ENCODE measurements at regions not wholly inside any gene's neighbourhood (a gene's known extent, or its start where the extent isn't known, plus 50 kb on each side); places are given as distances from the start of the nearest gene placed in this dataset.
"Not testable (repeated sequence)": the region's sequence is repeated elsewhere in the genome, so short reads cannot be mapped to it uniquely, and the experiment has no call there.

GRCh38 chr7:47188653-47189315 lies 393.1 kb downstream of the TNS3 start:
- no peak for DNase-seq

GRCh38 chr7:47188136-47188535 lies 393.8 kb downstream of the TNS3 start:
- DNase-seq, result no peak

DNA sequence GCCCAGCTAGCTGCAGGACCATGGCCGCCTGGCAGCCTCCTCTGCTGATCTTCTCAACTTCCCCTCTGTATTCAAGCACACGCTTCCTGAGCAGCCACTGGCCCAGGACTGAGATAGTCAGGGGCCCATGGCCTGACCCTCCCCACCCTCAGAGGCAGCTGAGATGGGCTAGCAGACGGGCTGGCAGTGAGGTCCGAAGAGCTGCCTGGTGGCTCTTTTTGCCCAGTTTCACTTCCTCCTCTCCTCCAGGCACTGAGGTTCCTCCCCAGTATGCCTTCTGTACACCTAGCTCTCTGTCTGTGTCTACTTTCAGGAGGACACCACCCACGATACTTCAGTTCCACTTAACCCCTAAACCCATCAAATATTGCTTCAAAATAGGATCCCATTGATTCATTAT lies 395.6 kb downstream of the TNS3 start:
- no peak for DNase-seq

DNA sequence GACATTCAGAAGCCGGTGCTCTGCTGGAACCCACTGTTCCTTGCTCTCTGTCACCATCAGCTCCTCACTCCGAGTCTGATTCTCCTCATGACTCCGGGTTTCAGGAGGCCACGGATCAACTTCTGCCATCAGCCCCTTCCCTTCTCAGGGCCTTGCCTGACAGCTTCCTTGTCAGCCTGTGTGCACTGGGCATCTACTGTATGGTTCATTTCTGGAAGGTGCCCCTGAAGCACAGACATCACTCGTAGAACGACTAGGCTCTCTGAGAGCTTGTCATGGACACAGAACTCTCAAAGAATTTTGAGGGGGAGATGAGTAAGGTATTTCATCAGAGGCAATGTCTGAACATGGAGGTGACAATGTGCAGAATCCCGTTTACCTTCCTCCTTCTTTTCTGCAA lies 396.1 kb downstream of the TNS3 start:
- no peak for DNase-seq

GRCh38 chr7:47185170-47185569 lies 396.7 kb downstream of the TNS3 start:
- no peak for DNase-seq

- no peak for DNase-seq
Measured at GRCh38 chr7:47183862-47184590, 397.9 kb downstream of the TNS3 start.

DNA sequence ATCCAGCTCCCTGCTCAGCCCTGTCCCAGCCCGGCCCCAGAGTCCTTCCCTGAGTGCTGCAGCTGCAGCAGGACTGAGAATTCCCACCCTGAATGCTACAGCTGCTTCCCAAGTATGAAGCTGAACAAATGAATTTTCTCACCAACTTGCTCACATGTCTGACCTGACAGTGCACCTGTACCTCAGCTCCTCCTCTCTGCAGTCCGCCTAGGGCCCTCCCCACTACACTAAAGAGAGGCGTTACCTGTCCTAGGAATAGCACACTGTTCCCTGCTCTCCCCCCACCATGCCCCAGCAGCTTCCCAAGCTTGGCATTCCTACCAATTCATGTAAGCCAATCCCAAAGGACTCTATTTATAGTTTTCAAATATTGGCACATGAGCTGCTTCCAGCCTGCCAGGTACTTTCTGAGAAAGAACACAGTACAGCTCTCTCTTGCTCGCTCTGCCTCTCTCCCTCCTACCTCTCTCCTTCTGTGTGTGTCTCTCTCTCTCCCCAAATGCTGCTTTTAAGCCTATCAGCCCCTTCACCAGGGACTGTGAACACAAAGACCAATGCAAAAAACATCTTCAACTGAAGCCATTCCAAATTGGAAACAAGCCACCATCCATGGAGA lies 400.1 kb downstream of the TNS3 start:
- DNase-seq, result no peak

DNA sequence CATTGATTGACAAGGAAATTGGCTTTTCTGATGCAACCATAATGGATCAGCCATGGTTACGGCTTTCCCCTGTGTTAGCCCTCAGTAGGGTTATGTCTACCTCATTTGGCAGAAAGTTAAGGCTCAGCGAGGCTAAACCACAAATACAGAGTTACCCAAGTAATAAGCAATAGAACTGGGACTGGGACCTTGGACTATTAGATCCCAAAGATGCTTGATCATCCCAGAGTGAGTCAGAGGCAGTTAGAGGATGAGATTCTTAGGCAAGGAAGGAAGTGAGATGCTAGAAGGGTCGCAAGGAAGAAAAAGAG lies 401.4 kb downstream of the TNS3 start:
- DNase-seq, result no peak

GRCh38 chr7:47179812-47180515 lies 401.9 kb downstream of the TNS3 start:
- peak in 1 of 2 experiments; percentile 24 for DNase-seq

GRCh38 chr7:47172602-47173539 lies 409.0 kb downstream of the TNS3 start:
- DNase-seq, result not testable (repeated sequence)

- no peak for DNase-seq
Measured at GRCh38 chr7:47170516-47170915, 411.4 kb downstream of the TNS3 start.

GRCh38 chr7:47154791-47155190 lies 427.1 kb downstream of the TNS3 start:
- DNase-seq, result no peak

GRCh38 chr7:47153576-47153975 lies 428.3 kb downstream of the TNS3 start:
- DNase-seq, result no peak

DNA sequence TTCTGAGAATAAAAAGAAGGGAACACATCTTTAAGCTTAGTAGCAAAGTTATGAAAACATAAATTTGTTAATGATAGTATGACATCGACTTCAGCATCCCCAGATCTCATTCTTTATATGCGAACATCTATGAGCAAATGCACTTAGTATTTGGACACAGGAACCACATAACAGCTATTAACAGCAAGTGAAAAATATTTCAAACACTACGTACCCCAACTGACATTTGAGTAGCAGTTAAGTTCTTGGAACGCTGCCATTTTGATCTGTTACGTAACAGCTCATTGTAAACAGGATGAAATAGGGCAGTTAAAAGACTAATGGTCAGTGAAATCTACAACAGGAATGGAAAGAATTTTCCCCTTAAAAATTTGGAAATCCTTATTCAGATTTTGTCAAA lies 428.9 kb downstream of the TNS3 start:
- no peak for DNase-seq

GRCh38 chr7:47152307-47152706 lies 429.6 kb downstream of the TNS3 start:
- DNase-seq, result no peak

DNA sequence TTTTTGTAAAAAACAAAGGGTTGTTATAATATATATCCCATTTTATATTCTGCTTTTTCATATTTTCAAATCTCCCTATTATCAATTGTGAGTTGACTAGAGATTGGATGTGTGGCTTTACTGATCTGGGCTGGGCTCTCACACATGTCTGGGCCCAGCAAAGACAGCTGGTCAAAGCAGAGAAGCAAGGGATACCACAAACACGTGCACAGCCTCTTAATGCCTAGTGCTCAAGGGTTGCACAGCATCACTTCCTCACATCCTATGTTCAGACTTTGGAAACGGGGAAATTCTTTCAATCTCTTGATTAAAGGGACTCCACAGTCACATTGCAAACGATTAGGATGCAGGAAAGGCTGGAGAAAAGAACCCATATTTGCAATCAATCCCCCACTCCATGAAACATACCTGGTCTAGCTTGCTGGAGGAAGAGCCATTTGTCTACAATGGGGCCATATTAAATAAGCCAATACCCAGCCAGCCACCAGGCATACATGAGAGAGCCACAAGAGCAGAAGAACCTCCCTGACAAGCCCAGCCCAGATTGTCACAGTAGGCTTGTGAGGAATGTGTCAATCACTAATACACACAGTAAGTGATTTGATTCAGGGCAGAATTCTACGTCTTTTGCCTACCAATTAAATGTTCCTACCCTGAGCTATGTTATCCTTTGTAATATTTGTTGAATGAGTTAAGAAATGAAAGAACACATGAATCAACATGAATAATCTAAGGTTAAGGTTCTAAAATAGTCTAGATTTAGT lies 431.2 kb downstream of the TNS3 start:
- no peak for DNase-seq

DNA sequence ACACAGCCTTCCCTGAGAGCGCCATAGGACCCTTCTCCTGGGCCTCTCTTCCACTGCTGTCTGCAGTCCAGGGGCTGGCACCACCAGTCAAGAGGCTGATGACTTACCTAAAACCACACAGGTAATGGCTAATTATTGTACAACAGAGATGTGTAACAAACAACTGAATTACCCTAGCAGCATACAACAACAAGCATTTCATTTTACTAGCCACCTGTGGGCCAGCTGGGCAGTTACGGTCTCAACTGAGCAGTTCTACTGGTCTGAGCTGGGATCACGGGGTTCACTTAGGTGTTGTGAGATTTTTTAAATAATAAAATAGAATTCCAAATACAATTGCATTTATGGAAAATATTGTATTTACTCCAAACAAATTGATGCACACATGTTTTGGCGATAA lies 431.9 kb downstream of the TNS3 start:
- DNase-seq, result no peak

DNA sequence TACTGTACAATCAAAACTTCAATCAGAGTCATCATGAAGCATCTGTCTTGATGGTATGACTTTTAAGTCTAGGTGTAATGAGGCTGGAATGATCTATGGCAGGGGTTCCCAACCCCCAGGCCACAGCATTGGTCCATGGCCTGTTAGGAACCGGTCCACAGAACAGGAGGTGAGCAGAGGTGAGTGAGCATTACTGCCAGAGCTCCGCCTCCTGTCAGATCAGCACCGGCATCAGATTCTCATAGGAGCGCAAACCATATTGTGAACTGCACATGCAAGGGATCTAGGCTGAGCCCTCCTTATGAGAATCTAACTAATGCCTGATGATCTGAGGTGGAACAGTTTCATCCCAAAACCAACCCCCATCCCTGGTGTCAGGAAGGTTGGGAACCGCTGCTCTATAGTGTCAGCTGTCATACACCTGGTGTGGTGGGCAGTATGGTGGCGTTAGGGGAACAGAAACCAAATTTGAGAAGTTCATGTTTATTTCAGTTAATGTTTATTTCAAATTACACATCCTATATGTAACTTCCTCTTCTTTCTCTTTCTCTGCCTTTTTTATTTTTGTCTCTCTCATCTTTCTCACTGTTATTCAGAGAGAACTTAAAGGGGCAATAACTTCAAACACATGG lies 432.6 kb downstream of the TNS3 start:
- DNase-seq, result no peak

GRCh38 chr7:47148536-47149207 lies 433.2 kb downstream of the TNS3 start:
- no peak for DNase-seq

GRCh38 chr7:47147213-47147631 lies 434.7 kb downstream of the TNS3 start:
- no peak for DNase-seq

GRCh38 chr7:47145982-47146381 lies 435.9 kb downstream of the TNS3 start:
- DNase-seq, result no peak

All from activated T-cell treated with anti-CD3 and anti-CD28 coated beads, Interleukin-2, amount 50 U/mL, for 48 hours (primary cell).